ENCODE measurements at regions not wholly inside any gene's neighbourhood (a gene's known extent, or its start where the extent isn't known, plus 50 kb on each side); places are given as distances from the start of the nearest gene placed in this dataset.
"Not testable (repeated sequence)": the region's sequence is repeated elsewhere in the genome, so short reads cannot be mapped to it uniquely, and the experiment has no call there.

DNA sequence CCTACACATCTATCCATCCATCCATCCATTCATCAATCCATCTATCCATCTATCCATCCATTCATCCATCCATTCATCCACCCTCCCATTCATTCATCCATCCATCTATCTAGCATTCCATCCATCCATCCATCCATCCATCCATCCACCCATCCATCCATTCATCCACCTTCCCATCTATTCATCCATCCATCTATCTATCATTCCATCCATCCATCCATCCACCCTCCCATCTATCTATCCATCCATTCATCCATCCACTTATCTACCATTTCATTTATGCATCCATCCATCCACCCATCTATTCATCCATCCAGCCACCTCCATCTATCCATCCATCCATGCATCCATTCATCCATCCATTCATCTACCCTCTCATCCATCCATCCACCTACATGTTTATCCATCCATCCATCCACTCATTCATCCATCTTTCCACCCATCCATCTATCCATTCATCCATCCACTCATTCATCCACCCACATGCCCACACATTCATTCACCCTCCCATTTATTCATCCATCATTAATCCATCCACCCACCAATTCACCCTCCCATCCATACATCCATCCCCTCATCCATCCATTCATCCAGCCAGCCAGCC lies 258.5 kb downstream of the CRLF2 start:
- no peak for DNase-seq

- no peak for DNase-seq
Measured at GRCh38 chrX:952816-953215, 259.6 kb downstream of the CRLF2 start.

- peak; percentile 42 for DNase-seq
Measured at GRCh38 chrX:947262-947661, 265.2 kb downstream of the CRLF2 start.

GRCh38 chrX:943035-943434 lies 269.4 kb downstream of the CRLF2 start:
- DNase-seq, result no peak

DNA sequence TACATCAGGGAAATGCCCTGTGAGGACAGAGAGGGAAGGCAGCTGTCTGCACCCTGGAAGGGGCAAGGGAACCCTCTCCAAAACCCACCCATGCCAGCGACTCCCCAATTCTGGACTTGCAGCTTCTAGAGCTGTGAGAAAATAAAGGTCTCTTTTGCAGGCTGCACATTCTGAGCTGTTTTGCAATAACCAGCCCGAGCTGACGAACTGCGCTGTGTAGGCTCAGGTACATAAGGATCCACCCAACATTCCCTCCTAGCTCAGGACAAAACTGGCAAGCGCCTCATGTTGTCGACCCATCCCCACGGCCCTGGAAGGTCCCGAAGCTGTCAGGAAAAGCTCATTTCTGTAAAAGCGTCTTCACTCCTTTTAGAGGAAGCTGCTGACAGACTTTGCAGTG lies 271.8 kb downstream of the CRLF2 start:
- DNase-seq, result no peak

DNA sequence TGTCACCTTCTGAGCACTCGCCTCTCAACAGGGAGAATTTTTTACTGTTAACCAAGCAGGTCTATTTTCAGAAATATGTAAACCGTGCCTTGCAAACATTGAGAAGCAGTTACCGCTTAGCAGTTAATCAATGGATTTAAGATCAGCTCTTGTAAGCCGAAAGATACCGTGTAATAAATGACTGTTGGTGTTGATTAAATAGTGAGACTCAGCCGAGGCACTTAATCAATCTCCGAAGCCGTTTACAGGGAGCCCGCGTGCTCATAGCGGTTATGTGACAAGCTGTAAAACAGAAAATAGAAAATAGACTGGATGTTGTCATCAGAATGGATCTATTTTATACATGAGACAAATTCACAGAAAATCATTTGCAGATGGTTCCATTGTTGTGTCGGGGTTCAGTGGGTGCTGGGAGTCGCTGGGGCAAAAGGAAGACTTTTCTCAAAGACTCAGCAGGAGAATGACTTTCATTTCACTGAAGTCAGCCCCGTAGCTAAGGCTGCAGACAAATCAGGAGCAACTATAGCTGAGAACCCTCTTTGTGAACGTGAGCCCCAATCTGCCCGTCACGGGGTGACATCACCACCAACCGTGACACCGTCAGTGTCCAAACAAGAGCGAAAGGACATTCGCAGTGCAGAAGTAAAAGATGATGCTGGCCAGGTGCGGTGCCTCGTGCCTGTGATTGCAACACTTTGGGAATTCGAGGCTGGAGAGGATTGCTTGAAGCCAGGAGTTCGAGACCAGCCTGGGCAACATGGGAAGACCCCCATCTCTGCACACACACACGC lies 275.3 kb downstream of the CRLF2 start:
- no peak for DNase-seq

DNA sequence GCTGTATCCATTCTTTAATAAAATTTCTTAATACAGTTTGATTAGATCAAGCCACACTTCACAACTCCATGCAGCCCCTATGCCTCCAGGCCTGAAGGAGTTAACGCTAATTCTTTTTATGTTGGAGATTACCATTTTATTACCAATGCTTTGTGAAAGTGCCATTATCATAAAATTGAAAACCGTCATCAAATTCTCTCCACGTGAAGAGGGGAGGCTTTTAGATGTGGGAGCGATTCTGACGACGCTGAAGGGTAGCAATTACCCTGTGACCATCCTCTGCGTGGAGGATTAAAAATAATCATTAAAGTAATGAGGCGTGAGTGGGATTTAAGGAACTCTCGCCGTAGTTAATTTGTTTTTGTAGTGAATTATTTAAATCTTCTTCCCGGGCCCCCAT lies 278.8 kb downstream of the CRLF2 start:
- no peak for DNase-seq

- DNase-seq, result no peak
Measured at GRCh38 chrX:928606-929005, 283.8 kb downstream of the CRLF2 start.

DNA sequence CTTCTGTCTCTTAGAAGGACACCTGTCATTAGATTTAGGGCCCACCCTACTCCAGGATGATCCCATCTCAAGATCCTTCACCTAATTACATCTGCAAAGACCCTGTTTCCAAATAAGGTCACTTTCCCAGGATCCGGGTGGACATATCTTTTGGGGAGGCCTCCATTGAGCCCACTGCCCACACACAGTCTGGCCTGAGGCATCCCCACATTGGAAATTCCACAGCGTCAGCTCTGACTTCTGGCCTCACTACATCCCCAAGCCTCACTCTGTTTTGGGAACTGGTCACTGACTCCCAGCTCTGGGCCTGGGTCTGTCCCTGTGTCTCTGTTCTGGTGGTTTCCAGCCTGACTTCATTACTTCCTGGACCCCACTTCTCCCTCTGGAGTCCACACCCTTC lies 285.5 kb downstream of the CRLF2 start:
- DNase-seq, result no peak

DNA sequence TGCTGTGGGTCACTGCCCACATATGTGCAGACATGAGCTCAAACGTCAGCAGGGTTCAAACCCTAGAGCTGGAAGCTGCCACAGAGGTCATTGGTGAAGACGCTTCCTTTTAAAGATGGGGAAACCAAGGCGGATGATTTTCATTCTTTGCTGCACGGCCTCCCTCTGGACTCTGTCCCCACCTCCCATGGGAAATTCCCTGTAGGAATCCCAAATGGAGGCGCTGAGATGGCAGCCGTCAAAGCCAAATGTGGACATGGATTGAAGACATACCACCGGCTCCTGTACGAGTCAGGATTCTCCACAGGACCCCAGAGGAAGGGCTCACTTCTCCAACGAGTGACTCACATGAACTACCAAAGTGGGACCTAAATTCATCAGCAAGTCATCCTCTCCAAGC lies 286.4 kb downstream of the CRLF2 start:
- DNase-seq, result no peak

GRCh38 chrX:925652-926061 lies 286.8 kb downstream of the CRLF2 start:
- no peak for DNase-seq

- no peak for DNase-seq
Measured at GRCh38 chrX:925094-925493, 287.4 kb downstream of the CRLF2 start.

DNA sequence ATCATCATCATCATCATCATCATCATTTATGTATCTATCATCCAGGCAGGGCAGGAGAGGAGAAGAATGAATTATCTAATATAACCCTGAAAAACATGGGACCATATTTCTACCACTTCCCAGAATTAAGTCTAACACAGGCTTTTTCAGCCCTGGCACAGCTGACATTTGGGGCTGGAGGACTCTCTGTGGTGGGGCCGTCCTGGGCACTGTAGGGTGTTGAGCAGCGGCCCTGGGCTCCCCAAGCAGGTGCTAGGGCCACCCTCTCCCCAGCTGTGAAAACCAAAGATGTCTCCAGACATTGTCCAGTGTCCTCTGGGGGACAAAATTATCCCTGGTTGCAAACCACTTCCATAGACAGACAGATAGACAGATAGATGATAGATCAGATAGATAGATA lies 288.4 kb downstream of the CRLF2 start:
- no peak for DNase-seq

DNA sequence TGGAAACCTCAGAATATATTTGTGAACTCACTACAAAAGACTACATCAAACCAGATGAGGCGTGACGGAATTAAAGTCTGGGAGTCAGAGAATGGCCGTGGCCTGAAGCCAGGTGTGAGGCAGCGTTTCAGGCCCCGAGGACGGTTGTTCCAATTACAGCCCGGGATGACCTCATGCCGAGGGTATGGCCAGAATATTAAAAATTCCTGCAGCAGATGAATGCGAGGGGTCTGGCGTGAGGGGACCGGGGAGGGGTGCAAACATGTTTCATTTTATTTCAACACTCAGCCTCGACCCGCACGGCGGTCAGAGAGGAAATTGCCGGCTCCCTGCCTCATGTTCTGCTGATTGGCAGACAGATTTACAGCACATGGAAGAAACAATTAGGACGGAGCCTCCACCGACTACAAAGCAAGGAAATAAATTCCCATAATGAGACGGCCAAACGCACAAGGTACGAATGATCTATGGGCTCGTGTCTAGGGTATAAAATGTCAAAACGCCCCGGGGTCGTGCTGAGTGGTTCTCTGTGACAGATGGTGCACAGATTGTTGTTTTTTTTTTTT lies 289.7 kb downstream of the SHOX start:
- DNase-seq, result peak; percentile 82

DNA sequence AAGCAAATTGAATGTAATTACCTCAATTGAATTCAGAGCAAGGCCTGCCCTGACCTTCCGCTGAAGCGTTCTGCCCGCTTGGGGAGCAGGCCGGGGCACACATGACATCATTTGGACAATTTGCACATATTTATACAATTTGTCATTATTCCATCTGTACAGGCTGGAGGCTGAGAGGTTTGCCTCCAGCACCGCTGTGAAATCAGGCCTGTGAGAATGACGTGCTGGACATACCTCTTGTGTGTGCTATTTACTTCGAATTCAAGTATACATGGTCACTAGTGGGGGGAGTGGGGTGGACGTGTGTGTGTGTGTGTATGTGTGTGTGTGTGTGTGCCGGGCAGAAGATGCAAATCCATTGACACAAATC lies 285.6 kb downstream of the SHOX start:
- peak; percentile 13 for DNase-seq

GRCh38 chrX:915427-916229 lies 285.0 kb downstream of the SHOX start:
- no peak for DNase-seq

DNA sequence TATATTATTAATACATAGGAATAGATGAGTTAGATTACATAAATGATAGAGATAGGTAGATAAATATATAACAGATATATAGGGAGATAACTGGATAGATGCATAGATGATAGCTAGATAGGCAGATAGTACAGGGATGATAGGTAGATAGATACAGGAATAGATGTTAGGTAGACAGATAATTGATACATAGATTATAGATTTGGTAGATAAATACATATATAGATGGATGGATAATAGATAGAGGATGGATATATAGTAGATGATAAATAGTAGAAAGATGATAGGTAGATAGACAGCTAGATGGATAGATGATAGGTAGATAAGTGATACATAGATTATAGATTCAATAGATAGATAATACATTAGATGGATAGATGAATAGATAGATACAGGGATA lies 283.6 kb downstream of the SHOX start:
- no peak for DNase-seq

GRCh38 chrX:912677-913076 lies 282.1 kb downstream of the SHOX start:
- no peak for DNase-seq

DNA sequence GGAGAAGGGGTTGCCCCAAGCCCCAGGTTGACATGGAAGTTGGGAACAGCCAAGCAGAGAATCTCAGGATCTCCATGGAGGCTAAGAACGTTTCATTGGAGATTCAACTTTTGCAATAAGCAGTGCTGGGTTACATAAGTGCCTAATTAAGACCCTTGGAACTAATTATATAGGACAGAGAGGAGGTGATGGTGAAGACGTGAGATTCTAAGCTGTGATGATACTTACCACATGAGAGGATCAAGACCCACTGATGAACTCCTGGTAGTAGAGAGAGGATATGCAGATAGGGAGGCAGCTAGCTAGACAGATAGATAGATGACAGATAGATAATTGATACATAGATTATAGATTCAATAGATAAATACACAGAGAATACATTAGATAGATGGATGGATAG lies 278.5 kb downstream of the SHOX start:
- not testable (repeated sequence) for DNase-seq

DNA sequence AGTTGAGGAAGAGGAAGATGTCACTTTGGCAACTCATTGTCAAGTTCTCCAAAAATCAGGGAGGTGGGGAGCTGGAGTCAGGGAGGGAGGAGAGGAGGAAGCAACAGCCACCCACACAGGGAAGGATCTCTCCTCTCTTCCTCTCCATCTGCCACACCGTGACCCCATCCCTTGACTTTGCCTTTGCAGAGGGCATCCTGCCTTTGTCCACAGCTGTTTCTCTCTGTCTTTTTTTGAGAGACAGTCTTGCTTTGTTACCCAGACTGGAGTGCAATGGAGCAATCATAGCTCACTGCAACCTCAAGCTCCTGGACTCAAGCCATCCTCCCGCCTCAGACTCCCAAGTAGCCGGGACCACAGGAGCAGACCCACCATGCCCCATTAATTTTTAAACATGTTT lies 276.0 kb downstream of the SHOX start:
- DNase-seq, result no peak

- DNase-seq, result no peak
Measured at GRCh38 chrX:905848-906566, 275.4 kb downstream of the SHOX start.

DNA sequence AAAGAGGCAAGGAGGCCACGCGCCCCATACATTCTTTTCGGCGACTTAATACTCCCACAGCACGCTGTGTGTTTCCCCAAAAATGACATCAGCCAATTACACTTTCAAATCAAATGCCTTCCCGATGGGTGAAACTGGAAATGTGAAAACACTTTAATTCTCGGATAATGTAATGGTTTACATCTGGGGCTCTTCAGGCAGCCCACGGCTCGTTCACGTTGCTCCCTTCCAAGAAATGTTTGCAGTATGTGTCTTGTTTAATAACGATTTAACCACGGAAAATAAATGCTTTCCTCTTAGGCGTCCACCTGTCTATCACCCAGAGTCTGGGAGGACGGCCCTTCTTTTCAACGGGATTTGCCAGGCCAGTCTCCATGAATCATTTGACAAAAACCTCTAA lies 272.5 kb downstream of the SHOX start:
- no peak for DNase-seq

DNA sequence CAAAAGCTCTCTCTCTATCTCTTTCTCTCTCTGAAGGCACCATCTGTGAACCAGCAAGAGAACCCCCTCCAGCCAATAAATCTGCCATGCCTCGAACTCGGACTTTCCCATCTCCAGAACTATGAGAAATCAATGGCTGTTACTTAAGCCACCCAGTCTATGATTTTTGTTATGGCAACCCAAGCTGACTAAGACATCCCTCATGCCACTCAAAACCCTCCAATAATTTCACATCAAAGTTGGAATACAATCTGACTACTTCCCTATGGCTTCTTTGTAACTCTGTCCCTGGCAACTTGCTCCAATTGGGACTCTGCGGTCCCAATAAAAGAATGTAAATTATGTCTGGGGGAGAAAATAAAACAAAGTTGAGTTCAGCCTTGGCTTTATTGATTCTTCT lies 265.7 kb downstream of the SHOX start:
- DNase-seq, result no peak

All from fibroblast of skin of back (primary cell).